ENCODE measurements at regions not wholly inside any gene's neighbourhood (a gene's known extent, or its start where the extent isn't known, plus 50 kb on each side); places are given as distances from the start of the nearest gene placed in this dataset.

- DNase-seq: no peak
These were observed 143.2 kb upstream of the UMPS start for GRCh38 chr3:124587053-124587408.

GRCh38 chr3:124588036-124588435 lies 142.2 kb upstream of the UMPS start:
- DNase-seq: no peak

GRCh38 chr3:124588794-124589193 lies 141.5 kb upstream of the UMPS start:
- DNase-seq: no peak

GRCh38 chr3:124591699-124592098 lies 138.6 kb upstream of the UMPS start:
- DNase-seq: no peak

GRCh38 chr3:124592658-124593441 lies 137.4 kb upstream of the UMPS start:
- no peak for DNase-seq

- no peak for DNase-seq
These were observed 136.8 kb upstream of the UMPS start for GRCh38 chr3:124593442-124593829.

GRCh38 chr3:124594581-124594980 lies 135.7 kb upstream of the UMPS start:
- no peak for DNase-seq

GRCh38 chr3:124597273-124597672 lies 133.0 kb upstream of the UMPS start:
- DNase-seq: no peak

- DNase-seq: no peak
These were observed 132.3 kb upstream of the UMPS start for GRCh38 chr3:124597979-124598378.

- no peak for DNase-seq
These were observed 131.0 kb upstream of the UMPS start for GRCh38 chr3:124599147-124599765.

- DNase-seq: no peak
These were observed 130.2 kb upstream of the UMPS start for GRCh38 chr3:124599779-124600693.

GRCh38 chr3:124600765-124601164 lies 129.5 kb upstream of the UMPS start:
- DNase-seq: no peak

GRCh38 chr3:124601190-124601589 lies 129.1 kb upstream of the UMPS start:
- DNase-seq: no peak

- no peak for DNase-seq
These were observed 127.1 kb upstream of the UMPS start for GRCh38 chr3:124602980-124603627.

GRCh38 chr3:124605781-124606579 lies 124.3 kb upstream of the UMPS start:
- no peak for DNase-seq

GRCh38 chr3:124607163-124607562 lies 123.1 kb upstream of the UMPS start:
- DNase-seq: no peak

GRCh38 chr3:124609402-124609801 lies 120.8 kb upstream of the UMPS start:
- no peak for DNase-seq

- no peak for DNase-seq
These were observed 120.1 kb upstream of the UMPS start for GRCh38 chr3:124610130-124610529.

GRCh38 chr3:124611520-124611919 lies 118.7 kb upstream of the UMPS start:
- DNase-seq: no peak

GRCh38 chr3:124615896-124616543 lies 114.2 kb upstream of the UMPS start:
- DNase-seq: no peak

- no peak for DNase-seq
These were observed 113.1 kb upstream of the UMPS start for GRCh38 chr3:124617177-124617576.

Data from NCI-H1092 (cell line).